ENCODE measurements at regions not wholly inside any gene's neighbourhood (a gene's known extent, or its start where the extent isn't known, plus 50 kb on each side); places are given as distances from the start of the nearest gene placed in this dataset.

DNA sequence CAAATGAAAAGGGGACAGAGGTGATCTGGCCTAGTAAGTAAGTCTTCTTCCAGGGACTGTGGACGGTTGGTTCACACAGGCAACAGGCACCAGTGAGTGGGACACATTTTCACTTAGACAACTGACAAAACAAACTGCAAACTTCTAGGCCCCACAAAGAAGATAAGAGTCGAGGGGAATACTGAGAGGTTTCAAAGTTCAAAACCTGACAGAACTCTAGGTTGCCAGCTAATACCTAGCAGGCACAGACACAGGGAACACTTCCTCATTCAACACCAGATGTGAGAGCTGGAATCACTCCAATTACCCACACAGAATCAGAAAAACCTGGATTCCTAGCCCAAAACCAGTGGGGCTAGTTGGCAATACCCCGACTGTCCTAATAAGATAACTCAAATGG is 621.7 kb downstream of the ZPLD1 start:
- no peak for TF ChIP-seq EZH2 (optimal IDR thresholded peaks at IDR 0.05; ENCODE audit: low read depth, low read length)
- TF ChIP-seq, protein P1, sequence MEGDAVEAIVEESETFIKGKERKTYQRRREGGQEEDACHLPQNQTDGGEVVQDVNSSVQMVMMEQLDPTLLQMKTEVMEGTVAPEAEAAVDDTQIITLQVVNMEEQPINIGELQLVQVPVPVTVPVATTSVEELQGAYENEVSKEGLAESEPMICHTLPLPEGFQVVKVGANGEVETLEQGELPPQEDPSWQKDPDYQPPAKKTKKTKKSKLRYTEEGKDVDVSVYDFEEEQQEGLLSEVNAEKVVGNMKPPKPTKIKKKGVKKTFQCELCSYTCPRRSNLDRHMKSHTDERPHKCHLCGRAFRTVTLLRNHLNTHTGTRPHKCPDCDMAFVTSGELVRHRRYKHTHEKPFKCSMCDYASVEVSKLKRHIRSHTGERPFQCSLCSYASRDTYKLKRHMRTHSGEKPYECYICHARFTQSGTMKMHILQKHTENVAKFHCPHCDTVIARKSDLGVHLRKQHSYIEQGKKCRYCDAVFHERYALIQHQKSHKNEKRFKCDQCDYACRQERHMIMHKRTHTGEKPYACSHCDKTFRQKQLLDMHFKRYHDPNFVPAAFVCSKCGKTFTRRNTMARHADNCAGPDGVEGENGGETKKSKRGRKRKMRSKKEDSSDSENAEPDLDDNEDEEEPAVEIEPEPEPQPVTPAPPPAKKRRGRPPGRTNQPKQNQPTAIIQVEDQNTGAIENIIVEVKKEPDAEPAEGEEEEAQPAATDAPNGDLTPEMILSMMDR (IDR thresholded peaks at IDR 0.05; ENCODE audit: low read length): no peak

Data from MM.1S (cell line).